Liver (tissue), 8 donors: ENCODE measurements at regions not wholly inside any gene's neighbourhood (a gene's known extent, or its start where the extent isn't known, plus 50 kb on each side); places are given as distances from the start of the nearest gene placed in this dataset.

Source experiments
- DNase-seq: peaks from one replicate; pipeline ENCODE4 v3.0.0-alpha.2; 2017; ENCODE audit warnings: low spot score
- H3K27ac ChIP-seq, 2 donors: one replicate each; pipeline ENCODE4 v1.7.0; 2013; ENCODE audit warnings: inconsistent platforms in 2 of 2, low read length in 2 of 2, control low read depth in 1 of 2, low read depth in 1 of 2, mild to moderate bottlenecking in 1 of 2
- H3K27me3 ChIP-seq, 4 donors: one replicate each; pipeline versions ENCODE4 v1.6.1 to v1.7.0; 2013; ENCODE audit warnings: low read length in 3 of 4, inconsistent platforms in 1 of 4, mild to moderate bottlenecking in 1 of 4, moderate library complexity in 1 of 4; ENCODE audit not compliant: control insufficient read depth in 4 of 4, insufficient read depth in 4 of 4
- H3K36me3 ChIP-seq, 4 donors: one replicate each; pipeline versions ENCODE4 v1.6.1 to v1.7.0; 2013; ENCODE audit warnings: low read length in 3 of 4, mild to moderate bottlenecking in 3 of 4, low read depth in 1 of 4, moderate library complexity in 1 of 4; ENCODE audit not compliant: control insufficient read depth in 4 of 4, insufficient read depth in 3 of 4
- H3K4me1 ChIP-seq, 4 donors: one replicate each; pipeline versions ENCODE4 v1.6.1 to v1.7.0; 2013; ENCODE audit warnings: low read length in 3 of 4, mild to moderate bottlenecking in 3 of 4, moderate library complexity in 1 of 4; ENCODE audit not compliant: control insufficient read depth in 4 of 4, insufficient read depth in 4 of 4
- H3K4me3 ChIP-seq, 3 donors: one replicate each; pipeline versions ENCODE4 v1.6.1 to v1.7.0; 2013; ENCODE audit warnings: low read length in 3 of 3, control low read depth in 1 of 3, low read depth in 1 of 3, mild to moderate bottlenecking in 1 of 3
- H3K9ac ChIP-seq, 2 donors: one replicate each; pipeline ENCODE4 v1.7.0; 2013; ENCODE audit warnings: low read length in 2 of 2, mild to moderate bottlenecking in 2 of 2, moderate library complexity in 2 of 2, control low read depth in 1 of 2, low read depth in 1 of 2
- H3K9me3 ChIP-seq, 4 donors: one replicate each; pipeline versions ENCODE4 v1.6.1 to v1.7.0; 2013; ENCODE audit warnings: low read length in 3 of 4; ENCODE audit not compliant: control insufficient read depth in 4 of 4
- FOXA1 ChIP-seq: IDR thresholded peaks from 2 replicates; pipeline ENCODE4 v1.6.1; 2016; ENCODE audit warnings: antibody characterized with exemption
- FOXA2 ChIP-seq: IDR thresholded peaks from 2 replicates; pipeline ENCODE4 v1.6.1; 2016; ENCODE audit warnings: antibody characterized with exemption
- GABPA ChIP-seq, 2 donors: IDR thresholded peaks in 1 of 2; conservative IDR thresholded peaks in 1 of 2; 2 replicates each; pipeline ENCODE4 v1.6.1; 2016; ENCODE audit warnings: antibody characterized with exemption in 2 of 2, mild to moderate bottlenecking in 1 of 2, moderate library complexity in 1 of 2
- HNF4A ChIP-seq, 2 donors: conservative IDR thresholded peaks; 2 replicates each; pipeline ENCODE4 v1.6.1; 2016; ENCODE audit warnings: antibody characterized with exemption in 2 of 2, mild to moderate bottlenecking in 2 of 2
- HNF4G ChIP-seq: IDR thresholded peaks from 2 replicates; pipeline ENCODE4 v1.6.1; 2016; ENCODE audit warnings: antibody characterized with exemption
- JUND ChIP-seq, 2 donors: IDR thresholded peaks; 2 replicates each; pipeline ENCODE4 v1.6.1; 2016; ENCODE audit warnings: antibody characterized with exemption in 2 of 2
- NR2F2 ChIP-seq: IDR thresholded peaks from 2 replicates; pipeline ENCODE4 v1.6.1; 2016; ENCODE audit warnings: antibody characterized with exemption
- RAD21 ChIP-seq, 2 donors: IDR thresholded peaks; 2 replicates each; pipeline ENCODE4 v1.6.1; 2016; ENCODE audit warnings: antibody characterized with exemption in 2 of 2, mild to moderate bottlenecking in 2 of 2
- RXRA ChIP-seq, 2 donors: IDR thresholded peaks; 2 replicates each; pipeline ENCODE4 v1.6.1; 2017 to 2018; ENCODE audit warnings: antibody characterized with exemption in 2 of 2, mild to moderate bottlenecking in 1 of 2
- SP1 ChIP-seq: IDR thresholded peaks from 2 replicates; pipeline ENCODE4 v1.6.1; 2018; ENCODE audit warnings: antibody characterized with exemption, mild to moderate bottlenecking
- TAF1 ChIP-seq: conservative IDR thresholded peaks from 2 replicates; pipeline ENCODE4 v1.6.1; 2016; ENCODE audit warnings: antibody characterized with exemption, mild to moderate bottlenecking
- YY1 ChIP-seq: IDR thresholded peaks from 2 replicates; pipeline ENCODE4 v1.6.1; 2016; ENCODE audit warnings: antibody characterized with exemption, mild to moderate bottlenecking
- WGBS: extraction: QIAGEN DNeasy Blood & Tissue Kit; methylation state at CpG from one replicate; pipeline ENCODE4 v1.1.7; 2013; 5-methylcytosine and 5-hydroxymethylcytosine counted together
- TF ChIP-seq, protein P1 (sequence below): IDR thresholded peaks from 2 replicates; pipeline ENCODE4 v1.6.1; 2016; ENCODE audit warnings: antibody characterized with exemption
- TF ChIP-seq, protein P2 (sequence below): fragments of 150-350 bp; IDR thresholded peaks from 2 replicates; pipeline ENCODE4 v1.5.1; 2017; ENCODE audit warnings: improper control_type of control experiment, low read depth, low read length; ENCODE audit not compliant: missing input control
- TF ChIP-seq, protein P3 (sequence below): IDR thresholded peaks from 2 replicates; pipeline ENCODE4 v1.6.1; 2016; ENCODE audit warnings: antibody characterized with exemption, mild to moderate bottlenecking
- TF ChIP-seq, protein P4 (sequence below): IDR thresholded peaks from 2 replicates; pipeline ENCODE4 v1.6.1; 2016; ENCODE audit warnings: antibody characterized with exemption
- TF ChIP-seq, protein P5 (sequence below): IDR thresholded peaks from 2 replicates; pipeline ENCODE4 v1.6.1; 2016; ENCODE audit warnings: antibody characterized with exemption
- donor health status: healthy.
- donor health status: healthy.
- donor health status: healthy.
- donor health status: healthy.
- donor health status: healthy.

DNA sequence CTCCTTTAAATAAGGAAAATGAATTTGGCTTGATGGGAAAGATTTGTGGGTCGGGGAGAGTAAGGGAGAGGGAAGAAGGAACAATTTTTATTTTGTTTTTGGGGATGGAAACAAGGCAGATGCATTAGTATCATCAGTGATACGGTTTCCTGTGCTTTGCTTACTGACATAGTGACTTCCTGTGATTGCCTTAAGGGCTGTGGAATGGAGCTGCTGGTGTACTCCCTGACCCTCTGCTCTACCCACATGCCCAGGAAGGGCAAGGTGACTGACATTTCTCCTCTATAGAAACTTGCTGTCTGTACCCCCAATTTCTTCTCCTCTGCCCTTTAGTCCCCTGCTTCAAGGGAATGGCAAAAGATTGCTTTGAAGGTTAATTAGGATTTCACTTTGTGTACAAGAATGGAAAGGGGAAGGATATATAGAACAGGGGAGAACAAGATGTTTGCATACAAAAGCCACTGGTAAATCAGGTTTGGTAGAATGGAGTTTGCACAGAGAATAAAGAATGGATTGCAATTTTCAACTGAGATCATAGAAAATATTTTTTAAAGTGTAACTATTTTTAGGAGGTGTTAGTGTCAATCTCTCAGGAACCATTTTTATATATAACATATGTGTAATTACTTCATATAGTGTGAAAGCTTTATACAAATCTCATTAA is 129.0 kb upstream of the AGR3 start:
- Histone ChIP-seq H3K4me3 (no peak overlapping the region), H3K36me3 (no peaks in the 10 kb centered on the region), H3K4me1 (no peaks in the 10 kb centered on the region), H3K27ac (no peak overlapping the region), H3K27me3 (no peaks in the 10 kb centered on the region), H3K9ac (no peak overlapping the region), H3K9me3 (no peaks in the 10 kb centered on the region)
- 72% methylated on average over 2 of the region's 2 CpGs for WGBS
- TF ChIP-seq, protein P1, sequence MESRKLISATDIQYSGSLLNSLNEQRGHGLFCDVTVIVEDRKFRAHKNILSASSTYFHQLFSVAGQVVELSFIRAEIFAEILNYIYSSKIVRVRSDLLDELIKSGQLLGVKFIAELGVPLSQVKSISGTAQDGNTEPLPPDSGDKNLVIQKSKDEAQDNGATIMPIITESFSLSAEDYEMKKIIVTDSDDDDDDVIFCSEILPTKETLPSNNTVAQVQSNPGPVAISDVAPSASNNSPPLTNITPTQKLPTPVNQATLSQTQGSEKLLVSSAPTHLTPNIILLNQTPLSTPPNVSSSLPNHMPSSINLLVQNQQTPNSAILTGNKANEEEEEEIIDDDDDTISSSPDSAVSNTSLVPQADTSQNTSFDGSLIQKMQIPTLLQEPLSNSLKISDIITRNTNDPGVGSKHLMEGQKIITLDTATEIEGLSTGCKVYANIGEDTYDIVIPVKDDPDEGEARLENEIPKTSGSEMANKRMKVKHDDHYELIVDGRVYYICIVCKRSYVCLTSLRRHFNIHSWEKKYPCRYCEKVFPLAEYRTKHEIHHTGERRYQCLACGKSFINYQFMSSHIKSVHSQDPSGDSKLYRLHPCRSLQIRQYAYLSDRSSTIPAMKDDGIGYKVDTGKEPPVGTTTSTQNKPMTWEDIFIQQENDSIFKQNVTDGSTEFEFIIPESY, result no peak
- TF ChIP-seq, protein P2, sequence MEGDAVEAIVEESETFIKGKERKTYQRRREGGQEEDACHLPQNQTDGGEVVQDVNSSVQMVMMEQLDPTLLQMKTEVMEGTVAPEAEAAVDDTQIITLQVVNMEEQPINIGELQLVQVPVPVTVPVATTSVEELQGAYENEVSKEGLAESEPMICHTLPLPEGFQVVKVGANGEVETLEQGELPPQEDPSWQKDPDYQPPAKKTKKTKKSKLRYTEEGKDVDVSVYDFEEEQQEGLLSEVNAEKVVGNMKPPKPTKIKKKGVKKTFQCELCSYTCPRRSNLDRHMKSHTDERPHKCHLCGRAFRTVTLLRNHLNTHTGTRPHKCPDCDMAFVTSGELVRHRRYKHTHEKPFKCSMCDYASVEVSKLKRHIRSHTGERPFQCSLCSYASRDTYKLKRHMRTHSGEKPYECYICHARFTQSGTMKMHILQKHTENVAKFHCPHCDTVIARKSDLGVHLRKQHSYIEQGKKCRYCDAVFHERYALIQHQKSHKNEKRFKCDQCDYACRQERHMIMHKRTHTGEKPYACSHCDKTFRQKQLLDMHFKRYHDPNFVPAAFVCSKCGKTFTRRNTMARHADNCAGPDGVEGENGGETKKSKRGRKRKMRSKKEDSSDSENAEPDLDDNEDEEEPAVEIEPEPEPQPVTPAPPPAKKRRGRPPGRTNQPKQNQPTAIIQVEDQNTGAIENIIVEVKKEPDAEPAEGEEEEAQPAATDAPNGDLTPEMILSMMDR, result no peak
- no peak for TF ChIP-seq GABPA (IDR thresholded peaks at IDR 0.05 in 1 of 2, conservative IDR thresholded peaks at IDR 0.05 in 1 of 2)
- no peak for TF ChIP-seq HNF4G
- no peak for TF ChIP-seq FOXA1
- TF ChIP-seq FOXA2, result no peak
- DNase-seq, result no peak

DNA sequence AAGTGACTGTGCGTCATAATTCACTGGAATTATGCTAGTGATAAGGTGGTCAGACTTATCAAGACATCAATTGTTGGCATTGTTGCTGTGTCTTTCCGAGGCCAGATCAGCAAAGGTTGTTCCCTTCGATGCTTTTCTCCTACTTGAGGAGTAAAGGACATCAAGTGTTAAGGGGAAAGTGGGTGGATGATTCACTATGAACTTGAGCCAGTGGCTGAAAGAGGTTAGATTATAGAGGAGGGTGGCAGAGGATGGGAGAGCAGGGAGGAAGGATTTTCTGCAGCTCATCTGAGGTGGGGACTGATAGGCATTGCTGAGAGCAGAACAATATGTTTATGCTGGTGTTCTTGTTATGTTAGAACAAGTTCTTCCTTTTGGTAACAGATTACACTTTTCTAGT is 131.4 kb upstream of the AGR3 start:
- WGBS, result 96% methylated on average over 3 of the region's 3 CpGs
- Histone ChIP-seq H3K9ac (no peak overlapping the region), H3K27me3 (no peaks in the 10 kb centered on the region), H3K4me3 (no peak overlapping the region), H3K4me1 (peaks cover 0 to 7% (median 4%) of the 10 kb centered on the region in 4 donors), H3K9me3 (no peaks in the 10 kb centered on the region), H3K27ac (no peak overlapping the region), H3K36me3 (no peaks in the 10 kb centered on the region)
- no peak for TF ChIP-seq TAF1
- TF ChIP-seq HNF4G, result no peak
- TF ChIP-seq SP1, result no peak
- no peak for TF ChIP-seq RXRA (IDR thresholded peaks at IDR 0.05)
- TF ChIP-seq GABPA (IDR thresholded peaks at IDR 0.05 in 1 of 2, conservative IDR thresholded peaks at IDR 0.05 in 1 of 2), result no peak
- no peak for TF ChIP-seq NR2F2
- TF ChIP-seq, protein P3, sequence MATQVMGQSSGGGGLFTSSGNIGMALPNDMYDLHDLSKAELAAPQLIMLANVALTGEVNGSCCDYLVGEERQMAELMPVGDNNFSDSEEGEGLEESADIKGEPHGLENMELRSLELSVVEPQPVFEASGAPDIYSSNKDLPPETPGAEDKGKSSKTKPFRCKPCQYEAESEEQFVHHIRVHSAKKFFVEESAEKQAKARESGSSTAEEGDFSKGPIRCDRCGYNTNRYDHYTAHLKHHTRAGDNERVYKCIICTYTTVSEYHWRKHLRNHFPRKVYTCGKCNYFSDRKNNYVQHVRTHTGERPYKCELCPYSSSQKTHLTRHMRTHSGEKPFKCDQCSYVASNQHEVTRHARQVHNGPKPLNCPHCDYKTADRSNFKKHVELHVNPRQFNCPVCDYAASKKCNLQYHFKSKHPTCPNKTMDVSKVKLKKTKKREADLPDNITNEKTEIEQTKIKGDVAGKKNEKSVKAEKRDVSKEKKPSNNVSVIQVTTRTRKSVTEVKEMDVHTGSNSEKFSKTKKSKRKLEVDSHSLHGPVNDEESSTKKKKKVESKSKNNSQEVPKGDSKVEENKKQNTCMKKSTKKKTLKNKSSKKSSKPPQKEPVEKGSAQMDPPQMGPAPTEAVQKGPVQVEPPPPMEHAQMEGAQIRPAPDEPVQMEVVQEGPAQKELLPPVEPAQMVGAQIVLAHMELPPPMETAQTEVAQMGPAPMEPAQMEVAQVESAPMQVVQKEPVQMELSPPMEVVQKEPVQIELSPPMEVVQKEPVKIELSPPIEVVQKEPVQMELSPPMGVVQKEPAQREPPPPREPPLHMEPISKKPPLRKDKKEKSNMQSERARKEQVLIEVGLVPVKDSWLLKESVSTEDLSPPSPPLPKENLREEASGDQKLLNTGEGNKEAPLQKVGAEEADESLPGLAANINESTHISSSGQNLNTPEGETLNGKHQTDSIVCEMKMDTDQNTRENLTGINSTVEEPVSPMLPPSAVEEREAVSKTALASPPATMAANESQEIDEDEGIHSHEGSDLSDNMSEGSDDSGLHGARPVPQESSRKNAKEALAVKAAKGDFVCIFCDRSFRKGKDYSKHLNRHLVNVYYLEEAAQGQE, result no peak
- no peak for TF ChIP-seq RAD21 (IDR thresholded peaks at IDR 0.05)
- TF ChIP-seq, protein P4, sequence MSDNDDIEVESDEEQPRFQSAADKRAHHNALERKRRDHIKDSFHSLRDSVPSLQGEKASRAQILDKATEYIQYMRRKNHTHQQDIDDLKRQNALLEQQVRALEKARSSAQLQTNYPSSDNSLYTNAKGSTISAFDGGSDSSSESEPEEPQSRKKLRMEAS, result no peak
- TF ChIP-seq FOXA1, result no peak
- TF ChIP-seq, protein P5, sequence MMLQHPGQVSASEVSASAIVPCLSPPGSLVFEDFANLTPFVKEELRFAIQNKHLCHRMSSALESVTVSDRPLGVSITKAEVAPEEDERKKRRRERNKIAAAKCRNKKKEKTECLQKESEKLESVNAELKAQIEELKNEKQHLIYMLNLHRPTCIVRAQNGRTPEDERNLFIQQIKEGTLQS, result no peak
- no peak for TF ChIP-seq YY1
- TF ChIP-seq, protein P1, result no peak
- TF ChIP-seq HNF4A (conservative IDR thresholded peaks at IDR 0.05), result no peak
- no peak for TF ChIP-seq FOXA2
- no peak for TF ChIP-seq JUND (IDR thresholded peaks at IDR 0.05)
- TF ChIP-seq, protein P2, result no peak
- DNase-seq, result no peak
